HG02678 (cell line): ENCODE measurements at regions not wholly inside any gene's neighbourhood (a gene's known extent, or its start where the extent isn't known, plus 50 kb on each side); places are given as distances from the start of the nearest gene placed in this dataset.

Experiments
- ATAC-seq: cut with Tn5 transposase; IDR thresholded peaks from one replicate; pipeline ENCODE4 v1.9.1; 2021; ENCODE audit warnings: mild to moderate bottlenecking, moderate library complexity; ENCODE audit not compliant: unreplicated experiment

DNA sequence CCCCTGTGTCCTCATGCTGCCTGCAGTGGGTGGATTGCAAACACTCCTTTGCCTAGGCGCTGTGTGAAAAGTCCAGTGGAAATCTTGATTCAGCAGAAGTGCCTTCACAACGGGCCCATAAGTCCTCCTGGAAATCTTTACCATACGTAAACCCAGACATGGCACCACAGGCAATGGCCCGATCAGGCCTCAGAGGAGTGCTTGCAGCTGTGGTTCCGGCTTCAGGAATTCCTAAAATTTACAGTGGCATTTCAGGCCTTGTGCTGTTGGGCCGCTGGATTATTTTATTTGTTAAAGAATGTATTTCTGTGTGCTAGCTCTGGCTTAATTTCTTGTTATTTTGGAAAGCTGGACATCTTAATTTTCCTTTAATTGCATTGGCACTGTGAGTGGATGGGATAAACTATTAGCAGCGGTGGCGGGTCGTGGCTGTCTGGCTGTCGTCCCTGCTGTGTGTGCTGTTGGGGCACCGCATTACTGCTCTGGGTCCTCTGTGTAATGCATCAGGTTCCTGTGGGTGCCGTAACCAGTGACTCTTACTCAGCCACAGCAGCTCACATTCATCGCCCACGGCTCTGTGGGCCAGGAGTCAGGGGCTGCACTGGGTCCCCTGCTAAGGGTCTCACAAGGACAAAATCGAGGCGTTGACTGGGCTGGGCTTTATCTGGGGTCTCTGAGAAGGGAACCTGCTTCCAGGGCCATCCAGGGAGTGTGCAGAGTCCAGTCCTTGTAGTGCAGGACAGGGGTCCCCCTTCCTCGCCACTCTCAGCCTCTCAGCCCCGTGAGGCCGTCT, 73.1 kb downstream of the RTP5 start:
- no peak for ATAC-seq

DNA sequence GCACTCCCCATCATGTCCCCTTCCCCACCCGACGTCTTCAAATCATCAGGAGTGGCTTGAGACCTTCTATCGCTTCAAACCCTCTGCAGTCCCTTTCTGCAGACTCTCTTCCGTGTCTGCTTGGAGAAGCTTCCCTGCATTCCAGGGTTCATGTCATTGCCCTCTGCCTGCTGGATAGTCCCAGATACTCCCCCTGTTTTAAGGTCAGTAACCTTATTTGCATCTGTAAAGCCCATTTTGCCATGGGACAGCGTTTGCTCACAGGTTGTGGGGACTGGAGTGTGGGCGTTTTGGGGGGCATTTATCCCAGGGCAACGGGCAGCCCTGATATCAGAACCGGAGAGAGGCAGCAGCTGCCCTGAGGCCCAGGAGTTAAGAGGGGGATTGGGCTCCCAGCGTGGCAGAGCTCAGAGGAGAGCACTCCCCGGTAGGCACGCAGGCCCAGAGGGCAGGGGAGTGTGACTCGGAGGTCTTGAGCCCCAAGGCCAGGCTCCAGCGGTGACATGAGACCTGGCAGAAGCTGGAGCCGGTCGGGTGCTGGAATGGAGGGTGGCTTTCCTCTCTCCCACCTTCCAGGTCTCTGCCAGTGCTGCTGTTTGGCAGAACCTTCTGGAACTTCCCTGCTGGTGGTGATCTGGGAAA, 73.8 kb downstream of the RTP5 start:
- ATAC-seq, result no peak

DNA sequence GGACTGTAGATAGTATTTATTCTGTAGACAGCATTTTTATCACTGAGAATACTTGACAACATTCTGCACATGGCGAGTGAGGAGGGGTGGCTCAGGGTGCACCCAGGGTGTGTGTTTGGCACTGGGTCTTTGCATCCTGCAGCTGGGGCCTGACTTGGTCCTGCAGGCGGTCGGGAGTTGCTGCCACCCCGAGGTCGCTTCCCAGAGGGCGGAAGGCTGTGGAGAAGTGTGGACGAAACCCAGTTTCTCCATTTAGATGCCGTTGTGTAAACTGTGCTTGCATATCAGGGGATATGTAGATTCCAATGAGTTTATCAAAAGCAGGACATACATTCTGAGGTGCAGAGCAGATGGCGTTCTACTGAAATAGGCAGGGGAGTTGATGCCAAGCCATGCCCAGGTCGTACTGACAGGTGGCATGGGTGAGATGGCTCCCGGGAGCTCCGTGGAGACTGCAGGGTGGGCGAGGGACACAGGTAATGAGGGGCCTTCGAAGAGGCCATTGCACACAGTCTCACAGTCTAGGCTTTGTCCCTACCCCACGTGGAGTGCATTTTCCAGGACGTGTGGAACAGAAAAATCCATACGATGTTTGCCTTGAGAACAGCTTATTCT, 74.5 kb downstream of the RTP5 start:
- ATAC-seq, result no peak

DNA sequence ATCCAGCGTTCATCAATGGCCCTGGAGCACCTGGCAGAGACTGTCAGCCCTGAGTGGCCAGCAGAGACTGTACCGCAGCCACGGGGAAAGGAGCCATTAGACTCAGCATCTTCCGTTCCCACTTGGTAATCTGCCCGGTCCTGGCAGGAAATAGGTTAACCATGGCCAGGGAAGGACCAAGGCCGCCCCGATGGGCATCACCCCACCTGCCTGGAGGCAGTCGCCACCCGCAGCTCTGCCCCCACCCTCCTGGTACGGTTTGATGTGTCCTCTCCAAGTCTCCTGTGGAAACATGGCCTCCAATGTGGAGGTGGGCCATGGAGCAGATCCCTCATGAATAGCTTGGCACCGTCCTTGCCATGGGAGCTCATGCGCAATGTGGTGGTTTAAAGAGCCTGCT, 75.3 kb downstream of the RTP5 start:
- no peak for ATAC-seq

DNA sequence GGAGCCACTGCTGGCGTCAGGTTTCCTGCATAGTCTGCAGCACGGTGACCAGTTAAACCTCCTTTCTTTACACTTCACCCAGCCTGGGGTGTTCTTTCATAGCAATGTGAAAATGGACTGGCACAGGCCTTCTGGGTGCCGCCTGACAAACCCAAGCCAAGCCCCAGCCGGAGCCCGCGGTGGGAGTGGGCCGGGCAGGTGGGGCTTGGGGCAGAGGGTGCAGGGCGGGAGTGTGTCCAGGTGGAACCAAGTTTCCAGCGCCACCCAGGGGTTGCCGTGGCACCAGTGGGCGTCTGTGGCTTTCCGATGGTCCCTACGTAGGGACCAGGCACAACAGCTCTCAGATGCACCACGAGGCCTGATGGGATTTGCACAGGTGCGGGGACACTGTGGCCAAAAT, 75.8 kb downstream of the RTP5 start:
- no peak for ATAC-seq

DNA sequence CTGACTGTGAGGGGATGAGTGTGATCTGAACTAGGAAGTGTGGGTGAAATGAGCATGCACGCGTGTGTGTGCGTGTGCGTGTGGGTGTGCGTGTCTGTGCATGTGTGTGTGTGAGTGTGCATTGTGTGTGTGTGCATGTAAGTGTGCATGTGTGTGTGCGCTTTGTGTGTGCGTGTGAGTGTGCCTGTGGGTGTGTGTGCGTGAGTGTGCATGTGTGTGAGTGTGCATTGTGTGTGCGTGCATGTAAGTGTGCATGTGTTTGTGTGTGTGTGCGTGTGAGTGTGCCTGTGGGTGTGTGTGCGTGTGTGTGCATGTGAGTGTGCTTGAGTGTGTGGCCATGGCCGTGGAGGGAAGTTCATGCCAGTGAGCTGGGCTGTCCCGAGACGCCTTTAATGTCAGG, 76.3 kb downstream of the RTP5 start:
- no peak for ATAC-seq

DNA sequence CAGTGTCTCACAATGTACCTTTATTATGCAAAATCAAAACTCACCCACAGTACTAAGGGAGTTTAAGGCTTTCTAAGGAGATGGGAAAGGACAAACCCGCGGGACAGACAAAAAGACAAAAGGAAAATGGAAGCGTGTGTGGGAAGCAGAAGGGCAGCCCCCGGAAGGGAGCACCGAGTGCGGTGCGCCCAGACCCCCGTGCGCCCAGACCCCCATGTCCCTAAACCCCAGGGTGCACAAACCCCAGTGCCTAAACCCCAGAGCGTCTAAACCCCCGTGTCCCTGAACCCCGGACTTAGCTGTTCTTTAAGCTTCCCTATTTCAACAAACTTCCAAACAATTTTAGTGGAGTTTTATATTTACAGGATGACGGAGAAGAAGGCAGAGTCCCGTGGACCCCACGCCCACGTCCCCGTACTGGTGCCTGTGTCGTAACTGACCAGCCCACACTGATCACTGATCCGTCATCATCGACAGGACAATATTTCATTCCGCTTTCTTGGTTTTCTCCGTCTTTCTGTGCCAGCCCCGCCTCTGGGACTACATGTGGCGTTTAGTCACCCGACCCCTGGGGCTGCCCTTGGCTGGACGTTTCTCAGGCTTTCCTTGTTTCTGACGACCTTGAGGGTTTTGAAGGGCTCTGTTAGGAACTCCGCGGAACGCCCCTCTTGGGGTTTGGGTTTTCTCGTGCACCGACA, 76.9 kb downstream of the RTP5 start:
- no peak for ATAC-seq

DNA sequence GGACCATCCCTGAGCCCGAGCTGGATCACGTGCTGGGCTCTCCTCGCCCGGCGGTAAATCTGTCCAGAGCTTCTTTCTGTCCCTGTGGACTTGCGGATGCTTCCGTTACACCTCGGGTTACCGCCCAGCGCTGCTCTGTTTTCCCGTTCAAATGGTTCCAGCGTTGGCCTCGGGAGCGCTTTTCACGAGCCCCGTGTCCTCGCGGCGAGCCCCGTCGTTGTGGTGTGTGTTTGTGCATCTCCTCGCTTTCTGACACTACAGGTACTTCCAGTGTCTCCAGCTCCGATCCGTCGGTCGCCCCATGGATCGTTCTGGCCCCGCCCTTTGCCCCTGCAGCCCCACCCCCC, 77.4 kb downstream of the RTP5 start:
- no peak for ATAC-seq

DNA sequence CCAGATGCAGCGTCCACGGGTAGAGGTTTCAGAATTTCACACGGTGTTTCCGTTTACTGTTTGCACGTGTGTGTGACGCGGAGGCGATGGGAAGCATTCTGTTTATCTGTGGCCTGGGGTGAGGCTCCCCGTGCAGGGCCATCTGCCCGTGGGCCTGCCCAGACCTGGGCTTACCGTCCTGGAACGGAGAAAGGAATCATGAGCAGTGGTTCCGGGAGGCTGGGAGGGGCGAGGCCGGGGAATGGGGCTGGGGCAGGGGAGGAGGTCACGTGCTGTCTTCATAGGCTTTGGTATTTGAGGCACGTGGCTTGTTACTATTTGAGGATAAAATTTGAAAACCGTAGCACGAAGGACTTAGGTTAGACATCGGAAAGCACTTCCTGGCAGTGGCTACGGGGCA, 77.9 kb downstream of the RTP5 start:
- no peak for ATAC-seq

DNA sequence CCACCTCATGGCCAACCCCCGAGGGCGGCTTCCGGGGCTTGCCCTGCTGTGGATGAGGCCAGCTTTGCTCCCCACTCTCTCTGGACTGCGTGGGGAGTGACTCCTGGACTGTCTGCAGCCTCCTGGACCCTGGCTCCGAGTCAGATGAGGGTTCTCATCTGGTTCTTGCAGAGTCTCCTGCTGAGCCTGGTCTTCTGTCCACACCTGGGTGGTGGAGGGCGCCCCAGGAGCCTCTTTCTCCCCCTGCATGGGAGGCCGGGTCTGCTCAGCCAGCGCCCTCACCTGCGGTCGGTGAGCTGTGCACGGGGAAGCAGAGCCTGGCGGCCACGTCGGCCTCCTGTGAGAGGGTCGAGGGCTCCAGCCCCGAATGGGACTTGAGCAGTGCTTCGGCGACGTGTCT, 78.3 kb downstream of the RTP5 start:
- no peak for ATAC-seq

DNA sequence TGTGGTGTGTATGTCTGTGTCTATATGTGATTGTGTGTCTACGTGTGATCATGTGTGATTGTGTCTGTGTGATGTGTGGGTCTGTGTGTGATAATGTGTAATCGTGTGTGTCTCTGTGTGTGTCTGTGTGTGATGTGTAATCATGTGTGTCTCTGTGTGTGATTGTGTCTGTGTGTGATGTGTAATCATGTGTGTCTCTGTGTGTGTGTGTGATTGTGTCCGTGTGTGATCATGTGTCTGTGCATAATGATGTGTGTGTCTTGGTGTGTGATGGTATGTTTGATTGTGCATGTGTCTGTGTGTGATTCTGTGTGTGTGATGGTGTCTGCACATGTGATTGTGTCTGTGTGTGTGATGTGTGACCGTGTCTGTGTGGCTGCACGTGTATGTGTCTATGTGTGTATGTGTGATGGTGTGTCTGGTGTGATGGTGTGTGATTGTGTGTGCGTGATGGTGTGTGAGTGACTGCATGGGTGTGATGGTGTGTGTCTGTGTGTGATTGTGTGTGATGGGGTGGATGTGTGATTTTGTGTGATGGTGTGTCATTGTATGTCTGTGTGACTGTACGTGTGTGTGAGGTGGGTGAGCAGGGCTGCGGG, 78.9 kb downstream of the RTP5 start:
- no peak for ATAC-seq

DNA sequence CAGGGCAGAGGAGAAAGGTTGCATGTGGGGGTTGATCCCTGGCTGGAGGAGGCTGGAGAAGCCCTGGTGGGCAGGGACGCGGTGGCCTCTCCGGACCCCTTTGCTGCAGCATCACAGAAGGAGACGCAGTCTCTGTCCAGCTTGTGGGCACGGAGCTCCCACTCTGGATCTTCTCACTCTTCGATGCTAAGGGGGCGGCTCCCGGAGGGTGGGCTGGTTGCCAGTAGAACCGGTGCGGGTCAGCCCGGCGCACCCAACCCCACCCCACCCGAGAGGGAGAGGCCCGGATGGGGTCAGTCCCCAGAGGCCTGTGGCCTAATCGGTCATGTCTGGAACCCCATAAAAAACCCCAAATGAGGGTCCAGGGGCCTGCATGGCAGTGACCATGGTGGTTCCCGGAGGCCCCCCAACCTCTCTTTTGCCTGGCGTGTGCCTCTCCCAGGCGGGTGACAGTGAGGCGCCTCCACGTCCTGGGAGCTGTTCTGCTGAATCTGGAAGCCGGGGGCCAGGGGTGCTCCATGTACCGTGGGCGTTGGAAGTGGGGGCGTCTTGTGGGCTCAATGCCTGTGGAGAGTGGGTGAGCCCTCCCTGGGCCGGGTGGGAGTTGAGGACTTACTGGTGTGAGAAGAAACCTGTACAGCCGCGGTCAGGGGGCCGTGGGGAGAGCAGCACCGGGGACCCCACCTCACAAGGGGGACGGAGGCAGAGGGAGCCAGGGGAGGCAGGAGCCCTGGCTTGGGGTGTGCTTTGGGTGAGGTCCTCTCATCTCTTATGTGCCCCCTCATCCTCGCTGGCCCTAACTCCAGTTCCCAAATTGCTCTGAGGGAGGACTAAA, 79.6 kb downstream of the RTP5 start:
- no peak for ATAC-seq

DNA sequence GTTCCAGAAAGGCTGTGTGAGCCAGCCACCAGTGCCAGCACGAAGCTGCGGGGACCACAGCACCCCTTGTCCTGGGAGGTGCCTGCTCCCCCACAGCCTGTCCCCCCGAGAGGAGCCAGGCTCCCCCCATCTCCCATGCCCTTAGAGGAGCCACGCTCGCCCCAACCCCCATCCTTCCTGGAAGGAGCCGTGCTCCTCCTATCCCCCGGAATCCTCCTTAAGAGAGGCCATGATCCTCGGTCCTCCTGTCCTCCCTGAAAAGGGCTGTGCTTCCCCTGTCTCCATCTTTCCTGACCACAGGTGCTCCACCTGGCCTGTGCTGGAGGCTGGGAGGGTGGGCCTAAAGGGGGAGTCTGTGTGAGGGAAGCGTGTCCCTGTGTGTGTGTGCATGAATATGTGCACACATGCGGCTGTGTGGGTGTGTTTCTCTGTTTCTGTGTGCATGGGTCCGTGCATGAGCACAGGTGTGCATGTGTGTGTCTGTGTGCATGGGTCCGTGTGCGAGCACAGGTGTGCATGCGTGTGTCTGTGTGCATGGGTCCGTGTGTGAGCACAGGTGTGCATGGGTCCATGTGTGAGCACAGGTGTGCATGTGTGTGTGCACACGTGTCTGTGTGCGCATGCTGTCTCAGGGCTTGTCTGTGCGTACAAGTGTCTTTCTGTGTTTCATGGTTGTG, 80.3 kb downstream of the RTP5 start:
- ATAC-seq, result no peak

DNA sequence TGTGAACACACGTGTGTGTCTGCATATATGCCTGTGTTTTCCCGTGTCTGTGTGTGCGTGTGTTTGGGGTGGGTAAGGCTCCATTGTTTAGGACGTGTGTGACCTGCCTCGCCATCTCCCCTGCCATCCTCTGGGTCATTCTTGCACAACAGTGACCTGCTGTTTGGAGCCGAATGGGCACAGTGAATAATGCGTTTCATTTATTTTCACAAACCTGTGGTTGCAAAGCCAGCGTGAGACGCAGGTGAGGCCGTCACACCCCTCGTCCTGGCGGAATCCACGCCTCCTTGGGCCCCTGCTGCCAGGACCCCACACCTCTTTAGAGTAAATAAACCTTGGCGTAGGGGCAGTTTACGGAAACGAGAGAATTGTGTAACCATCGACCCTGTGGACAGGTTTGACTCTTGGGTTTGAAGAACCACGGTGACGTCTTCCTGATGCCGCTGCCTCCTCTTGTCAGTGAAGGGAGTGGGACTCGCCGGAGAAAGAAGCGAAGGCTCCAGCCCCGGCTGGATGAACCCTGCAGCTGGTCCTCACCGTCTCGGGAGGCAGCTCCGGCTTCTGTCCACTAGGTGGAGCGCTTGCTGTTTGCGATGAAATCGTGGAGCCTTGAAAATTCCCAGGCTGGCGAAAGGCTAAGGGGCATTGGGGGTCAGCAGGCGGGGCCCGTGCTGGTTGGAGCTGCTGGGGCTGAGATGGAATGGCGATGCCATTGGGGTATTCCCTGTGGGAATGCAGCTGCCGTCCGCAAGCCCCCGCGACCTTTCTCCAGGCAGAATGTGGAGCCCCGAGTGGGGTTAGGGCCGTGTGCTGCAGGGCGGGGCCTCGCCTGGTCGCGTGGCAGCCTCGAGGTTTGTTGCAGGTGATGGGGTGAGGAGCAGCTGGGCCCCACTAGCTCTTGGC, 81.1 kb downstream of the RTP5 start:
- no peak for ATAC-seq

DNA sequence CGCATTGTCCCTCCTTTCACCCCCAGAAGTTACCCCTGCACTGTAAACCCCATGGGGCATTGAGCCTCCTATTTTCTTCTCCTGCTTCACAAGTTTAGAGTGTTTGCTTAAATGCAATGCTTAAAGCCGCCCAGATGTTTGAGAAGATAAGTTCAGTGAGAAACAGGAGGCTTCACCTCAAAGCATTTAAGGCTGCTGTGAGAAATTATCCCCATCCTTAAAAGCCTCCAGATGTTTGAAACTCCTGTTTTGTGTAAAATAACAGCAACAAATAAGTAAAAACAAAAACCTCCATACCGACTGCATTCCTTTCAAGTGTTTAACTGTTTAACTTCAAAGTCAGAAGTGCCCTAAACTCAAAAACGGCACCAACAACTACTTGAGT, 81.8 kb downstream of the RTP5 start:
- ATAC-seq, result no peak

DNA sequence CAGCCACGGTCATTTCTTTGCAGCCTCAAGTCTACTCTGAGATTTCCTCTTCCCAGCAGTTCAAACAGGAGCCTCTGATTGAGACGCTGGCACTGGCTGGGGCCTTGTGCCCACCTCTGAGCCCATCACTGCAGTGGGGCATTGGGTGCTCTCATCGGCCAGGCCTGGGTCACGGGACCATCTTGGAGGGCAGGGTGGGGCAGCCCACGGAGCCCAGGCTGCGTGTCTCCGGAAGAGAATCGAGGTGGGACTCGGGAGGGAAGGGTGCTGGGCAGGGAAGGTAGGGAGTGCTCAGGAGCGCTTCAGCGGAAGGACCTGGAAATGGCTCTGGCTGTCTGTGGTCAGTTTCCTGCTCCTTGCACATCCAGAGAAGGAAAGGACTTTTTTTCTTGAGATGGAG, 82.4 kb downstream of the RTP5 start:
- no peak for ATAC-seq

DNA sequence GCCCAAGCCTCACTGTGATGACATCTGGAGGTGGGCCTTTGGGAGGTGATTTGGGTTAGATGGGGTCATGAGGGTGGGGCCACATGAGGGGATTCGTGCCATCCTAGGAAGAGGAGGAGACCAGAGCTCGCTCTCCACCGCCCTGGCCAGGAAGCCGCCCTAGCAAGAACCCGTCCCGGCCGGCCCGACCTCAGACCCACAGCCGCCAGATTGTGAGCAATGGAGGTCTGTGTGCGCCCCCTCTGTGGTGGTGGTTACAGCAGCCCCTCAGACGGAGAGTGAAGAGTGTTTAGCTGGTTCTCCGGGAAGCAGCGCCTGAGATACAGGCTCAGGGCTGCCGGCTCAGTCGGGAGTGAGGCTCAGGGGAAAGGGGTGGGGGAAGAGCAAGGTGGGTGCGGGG, 83.3 kb downstream of the RTP5 start:
- no peak for ATAC-seq

DNA sequence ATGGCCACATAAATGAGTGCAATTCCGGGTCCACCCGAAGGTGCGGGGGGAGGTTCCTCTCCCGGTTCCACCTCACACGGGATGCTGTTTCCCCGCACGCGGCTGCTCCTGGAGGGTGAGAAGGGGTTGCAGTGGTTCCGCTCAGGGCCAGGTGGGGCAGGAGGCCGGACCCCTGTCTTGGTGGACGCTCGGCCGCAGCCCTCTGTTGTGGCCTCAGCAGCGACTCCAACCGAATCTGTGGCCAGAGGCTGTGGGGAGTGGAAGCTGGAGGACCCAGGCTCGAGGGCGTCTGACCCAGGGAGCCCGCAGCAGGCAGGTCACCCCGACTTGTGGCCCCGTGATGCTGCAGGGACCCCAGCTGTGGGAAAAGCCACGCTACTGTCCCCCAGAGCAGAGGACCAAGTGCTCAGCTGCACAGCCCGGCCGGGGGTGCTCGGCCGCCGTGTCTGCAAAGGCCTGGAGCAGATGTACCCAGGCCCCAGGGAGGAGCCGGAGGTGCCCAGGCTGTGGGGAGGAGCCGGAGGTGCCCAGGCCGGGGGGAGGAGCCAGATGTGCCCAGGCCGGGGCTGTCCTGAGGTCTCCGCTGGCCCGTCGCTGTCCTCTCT, 83.9 kb downstream of the RTP5 start:
- no peak for ATAC-seq
